Colonic mucosa (tissue), 4 donors: ENCODE measurements at regions not wholly inside any gene's neighbourhood (a gene's known extent, or its start where the extent isn't known, plus 50 kb on each side); places are given as distances from the start of the nearest gene placed in this dataset.

Experiments used
- DNase-seq: peaks from one replicate; pipeline ENCODE4 v3.0.0-alpha.2; 2020
- H3K27ac ChIP-seq: fragments of 200-600 bp; one replicate; pipeline ENCODE4 v1.8.0; 2021
- H3K27me3 ChIP-seq: fragments of 200-600 bp; one replicate; pipeline ENCODE4 v1.8.0; 2021
- H3K36me3 ChIP-seq: fragments of 200-600 bp; one replicate; pipeline ENCODE4 v1.8.0; 2021
- H3K4me1 ChIP-seq: fragments of 200-600 bp; one replicate; pipeline ENCODE4 v1.8.0; 2021; ENCODE audit warnings: mild to moderate bottlenecking
- H3K4me3 ChIP-seq: fragments of 200-600 bp; one replicate; pipeline ENCODE4 v1.8.0; 2021
- H3K9ac ChIP-seq, 2 donors: one replicate each; pipeline ENCODE4 v1.7.0; 2013; ENCODE audit warnings: control low read depth in 2 of 2, low read depth in 2 of 2, low read length in 2 of 2
- H3K9me3 ChIP-seq: fragments of 200-600 bp; one replicate; pipeline ENCODE4 v1.8.0; 2021
- CTCF ChIP-seq: fragments of 200-600 bp; IDR thresholded peaks from one replicate; pipeline ENCODE4 v1.8.0; 2022; ENCODE audit warnings: antibody characterized with exemption, mild to moderate bottlenecking
- intact Hi-C: fragments of 100-400 bp; cut with DNase I; formaldehyde crosslinking; loops from one replicate; pipeline ENCODE4 v1.14.1; 2022
- donor health status: healthy.
- donor health status: DM: no; HTN: no; CAD: no.
- donor health status: DM: no; HTN: no; CAD: no.

GRCh38 chr1:234753979-234754378 is 144.0 kb upstream of the IRF2BP2 start:
- intact Hi-C loops = no loop called here
- Histone ChIP-seq H3K9ac (no peak overlapping the region), H3K36me3 (no peaks in the 10 kb centered on the region), H3K4me1 (no peaks in the 10 kb centered on the region), H3K9me3 (no peaks in the 10 kb centered on the region), H3K4me3 (no peak overlapping the region), H3K27ac (no peak overlapping the region), H3K27me3 (no peaks in the 10 kb centered on the region)
- no peak for DNase-seq
- no peak for TF ChIP-seq CTCF

GRCh38 chr1:234752927-234753326 is 142.9 kb upstream of the IRF2BP2 start:
- H3K27ac ChIP-seq = no peak overlapping the region
- no peak overlapping the region for H3K9ac ChIP-seq
- no peaks in the 10 kb centered on the region for H3K9me3 ChIP-seq
- no peaks in the 10 kb centered on the region for H3K36me3 ChIP-seq
- no peaks in the 10 kb centered on the region for H3K27me3 ChIP-seq
- DNase-seq = no peak
- no peak overlapping the region for H3K4me3 ChIP-seq
- intact Hi-C loops = no loop called here
- no peak for TF ChIP-seq CTCF
- no peaks in the 10 kb centered on the region for H3K4me1 ChIP-seq

GRCh38 chr1:234751678-234752077 is 141.7 kb upstream of the IRF2BP2 start:
- H3K4me3 ChIP-seq = no peak overlapping the region
- H3K27ac ChIP-seq = peak overlapping the region; percentile 29
- intact Hi-C loops = no loop called here
- H3K9ac ChIP-seq = peak overlapping the region in 1 of 2 donors; percentile 47
- no peaks in the 10 kb centered on the region for H3K27me3 ChIP-seq
- H3K4me1 ChIP-seq = no peaks in the 10 kb centered on the region
- no peaks in the 10 kb centered on the region for H3K9me3 ChIP-seq
- H3K36me3 ChIP-seq = no peaks in the 10 kb centered on the region
- TF ChIP-seq CTCF = no peak
- DNase-seq = no peak

GRCh38 chr1:234750922-234751627 is 141.1 kb upstream of the IRF2BP2 start:
- Histone ChIP-seq H3K9ac (peak overlapping the region in 1 of 2 donors; percentile 47), H3K4me3 (no peak overlapping the region), H3K36me3 (no peaks in the 10 kb centered on the region), H3K27ac (peak overlapping the region; percentile 29), H3K9me3 (no peaks in the 10 kb centered on the region), H3K27me3 (no peaks in the 10 kb centered on the region), H3K4me1 (no peaks in the 10 kb centered on the region)
- intact Hi-C loops = no loop called here
- TF ChIP-seq CTCF = no peak
- no peak for DNase-seq

- no peak overlapping the region for H3K4me3 ChIP-seq
- no peak for TF ChIP-seq CTCF
- DNase-seq = no peak
- no peaks in the 10 kb centered on the region for H3K27me3 ChIP-seq
- H3K36me3 ChIP-seq = no peaks in the 10 kb centered on the region
- H3K9me3 ChIP-seq = no peaks in the 10 kb centered on the region
- no peak overlapping the region for H3K27ac ChIP-seq
- intact Hi-C loops = no loop called here
- no peak overlapping the region for H3K9ac ChIP-seq
- no peaks in the 10 kb centered on the region for H3K4me1 ChIP-seq
Observed at GRCh38 chr1:234748713-234749112, 138.7 kb upstream of the IRF2BP2 start.
